T47D (cell line): ENCODE measurements at regions not wholly inside any gene's neighbourhood (a gene's known extent, or its start where the extent isn't known, plus 50 kb on each side); places are given as distances from the start of the nearest gene placed in this dataset.
"Not testable (repeated sequence)": the region's sequence is repeated elsewhere in the genome, so short reads cannot be mapped to it uniquely, and the experiment has no call there.

Experiments
- DNase-seq, 2 experiments: peaks; one replicate each; pipeline versions ENCODE4 v3.0.0 to v3.0.0-alpha.2; 2011 to 2012; ENCODE audit warnings: low read depth in 1 of 2, low spot score in 1 of 2
- in situ Hi-C: cut with HindIII; loops from 2 replicates; pipeline ENCODE4 v1.10.0; 2016; ENCODE audit warnings: low sequenced_read_pairs, low pct_unique_long_range_greater_than_20kb

- DNase-seq, in situ Hi-C loops: not testable (repeated sequence)
Measured at GRCh38 chr22:12279512-12280474, 3248.2 kb upstream of the OR11H1 start.

GRCh38 chr22:12284690-12285089 is 3243.3 kb upstream of the OR11H1 start:
- in situ Hi-C loops, result not testable (repeated sequence)
- DNase-seq, result peak in 1 of 2 experiments; percentile 13

DNA sequence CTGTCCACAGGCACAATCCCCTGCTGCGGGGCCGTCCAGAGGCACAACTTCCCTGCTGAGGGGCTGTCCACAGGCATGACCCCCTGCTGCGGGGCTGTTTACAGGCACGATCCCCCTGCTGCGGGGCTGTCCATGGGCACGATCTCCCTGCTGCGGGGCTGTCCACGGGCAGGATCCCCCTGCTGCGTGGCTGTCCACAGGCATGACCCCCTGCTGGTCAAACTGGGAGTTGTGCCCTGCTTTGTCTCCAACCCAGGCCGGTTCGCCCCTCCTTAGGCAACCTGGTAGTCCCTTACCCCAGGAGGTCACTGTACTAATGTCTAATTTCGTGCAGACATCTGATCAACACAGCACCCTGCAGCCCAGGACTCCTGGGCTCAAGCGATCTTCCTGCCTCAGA is 3230.6 kb upstream of the OR11H1 start:
- DNase-seq, in situ Hi-C loops: not testable (repeated sequence)
